ENCODE measurements at regions not wholly inside any gene's neighbourhood (a gene's known extent, or its start where the extent isn't known, plus 50 kb on each side); places are given as distances from the start of the nearest gene placed in this dataset.

GRCh38 chr14:76937181-76938091 lies 91.1 kb downstream of the IRF2BPL start:
- DNase-seq: peak; percentile 60
- Histone ChIP-seq H3K9me3 (no peaks in the 10 kb centered on the region), H3K27me3 (no peaks in the 10 kb centered on the region), H3K4me3 (no peak overlapping the region), H3K36me3 (no peaks in the 10 kb centered on the region)

GRCh38 chr14:76936483-76936882 lies 92.0 kb downstream of the IRF2BPL start:
- Histone ChIP-seq H3K4me3 (no peak overlapping the region), H3K36me3 (no peaks in the 10 kb centered on the region), H3K9me3 (no peaks in the 10 kb centered on the region), H3K27me3 (no peaks in the 10 kb centered on the region)
- peak; percentile 56 for DNase-seq

GRCh38 chr14:76933515-76933914 lies 95.0 kb downstream of the IRF2BPL start:
- Histone ChIP-seq H3K27me3 (no peaks in the 10 kb centered on the region), H3K36me3 (no peaks in the 10 kb centered on the region), H3K4me3 (no peak overlapping the region), H3K9me3 (no peaks in the 10 kb centered on the region)
- DNase-seq: no peak

- H3K4me3 ChIP-seq: no peak overlapping the region
- no peak for DNase-seq
- no peaks in the 10 kb centered on the region for H3K9me3 ChIP-seq
- H3K36me3 ChIP-seq: no peaks in the 10 kb centered on the region
- H3K27me3 ChIP-seq: no peaks in the 10 kb centered on the region
These were observed 96.7 kb downstream of the IRF2BPL start for GRCh38 chr14:76931631-76932402.

GRCh38 chr14:76930549-76930948 lies 98.0 kb downstream of the IRF2BPL start:
- Histone ChIP-seq H3K36me3 (no peaks in the 10 kb centered on the region), H3K9me3 (no peaks in the 10 kb centered on the region), H3K27me3 (no peaks in the 10 kb centered on the region), H3K4me3 (no peak overlapping the region)
- no peak for DNase-seq

GRCh38 chr14:76929927-76930326 lies 98.6 kb downstream of the IRF2BPL start:
- Histone ChIP-seq H3K36me3 (no peaks in the 10 kb centered on the region), H3K9me3 (no peaks in the 10 kb centered on the region), H3K4me3 (no peak overlapping the region), H3K27me3 (no peaks in the 10 kb centered on the region)
- DNase-seq: no peak

GRCh38 chr14:76927971-76928700 lies 100.4 kb downstream of the IRF2BPL start:
- no peak for DNase-seq

GRCh38 chr14:76926521-76927251 lies 100.5 kb downstream of the LRRC74A start:
- no peak for DNase-seq
- no peaks in the 10 kb centered on the region for H3K36me3 ChIP-seq
- no peaks in the 10 kb centered on the region for H3K9me3 ChIP-seq
- H3K27me3 ChIP-seq: no peaks in the 10 kb centered on the region
- no peak overlapping the region for H3K4me3 ChIP-seq

More at GRCh38 chr14:76927971-76928700, 100.4 kb downstream of the IRF2BPL start:
- no peaks in the 10 kb centered on the region for H3K36me3 ChIP-seq
- H3K27me3 ChIP-seq: no peaks in the 10 kb centered on the region
- no peaks in the 10 kb centered on the region for H3K9me3 ChIP-seq
- H3K4me3 ChIP-seq: no peak overlapping the region

GRCh38 chr14:76925097-76925441 lies 98.9 kb downstream of the LRRC74A start:
- H3K9me3 ChIP-seq: no peaks in the 10 kb centered on the region
- no peaks in the 10 kb centered on the region for H3K27me3 ChIP-seq
- no peak overlapping the region for H3K4me3 ChIP-seq
- no peak for DNase-seq
- no peaks in the 10 kb centered on the region for H3K36me3 ChIP-seq

GRCh38 chr14:76924371-76925096 lies 98.3 kb downstream of the LRRC74A start:
- H3K9me3 ChIP-seq: no peaks in the 10 kb centered on the region
- no peaks in the 10 kb centered on the region for H3K36me3 ChIP-seq
- no peaks in the 10 kb centered on the region for H3K27me3 ChIP-seq
- no peak overlapping the region for H3K4me3 ChIP-seq
- no peak for DNase-seq

GRCh38 chr14:76923431-76924370 lies 97.5 kb downstream of the LRRC74A start:
- Histone ChIP-seq H3K9me3 (no peaks in the 10 kb centered on the region), H3K27me3 (no peaks in the 10 kb centered on the region), H3K4me3 (no peak overlapping the region), H3K36me3 (no peaks in the 10 kb centered on the region)
- DNase-seq: no peak

- no peak for DNase-seq
- Histone ChIP-seq H3K36me3 (no peaks in the 10 kb centered on the region), H3K9me3 (no peaks in the 10 kb centered on the region), H3K27me3 (no peaks in the 10 kb centered on the region), H3K4me3 (no peak overlapping the region)
These were observed 96.4 kb downstream of the LRRC74A start for GRCh38 chr14:76922584-76922983.

GRCh38 chr14:76922092-76922491 lies 95.9 kb downstream of the LRRC74A start:
- DNase-seq: no peak
- Histone ChIP-seq H3K4me3 (no peak overlapping the region), H3K36me3 (no peaks in the 10 kb centered on the region), H3K27me3 (no peaks in the 10 kb centered on the region), H3K9me3 (no peaks in the 10 kb centered on the region)

GRCh38 chr14:76921088-76921399 lies 94.8 kb downstream of the LRRC74A start:
- DNase-seq: no peak
- Histone ChIP-seq H3K36me3 (no peaks in the 10 kb centered on the region), H3K4me3 (no peak overlapping the region), H3K9me3 (no peaks in the 10 kb centered on the region), H3K27me3 (no peaks in the 10 kb centered on the region)

All from MG63 (cell line).